ENCODE measurements at regions not wholly inside any gene's neighbourhood (a gene's known extent, or its start where the extent isn't known, plus 50 kb on each side); places are given as distances from the start of the nearest gene placed in this dataset.

- 64 to 68% methylated on average over 4 of the region's 4 CpGs for WGBS, 2 donors
- no peak for DNase-seq
- TF ChIP-seq CTCF (IDR thresholded peaks at IDR 0.05; ENCODE audit: control extremely low read depth, extremely low read depth), result no peak
These were observed 427.9 kb downstream of the PLCL1 start for GRCh38 chr2:198232281-198232680.

DNA sequence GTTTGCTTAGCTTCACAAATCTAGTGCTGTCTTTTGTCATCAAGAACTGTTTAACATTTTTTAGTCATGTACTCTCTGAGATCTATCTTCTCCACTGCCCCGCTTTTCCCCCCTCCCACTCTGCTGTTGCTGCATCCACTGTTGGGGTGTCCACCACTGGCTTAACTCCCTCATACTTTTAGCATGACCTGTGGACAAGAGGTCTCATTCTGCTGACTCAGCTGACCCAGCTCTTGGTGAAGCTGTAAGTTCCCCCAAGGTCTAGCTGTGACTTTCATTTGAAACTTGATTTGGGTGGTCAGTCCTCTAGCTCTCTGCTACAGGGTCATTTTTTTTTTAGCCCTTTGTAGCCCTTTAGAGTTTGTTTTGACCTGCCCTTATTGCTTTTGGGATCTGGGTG, 427.2 kb downstream of the PLCL1 start:
- no peak overlapping the region for H3K4me3 ChIP-seq
- H3K9ac ChIP-seq (ENCODE audit: insufficient read depth in 1 of 2, low read length in 2 of 2), result no peak overlapping the region
- H3K27me3 ChIP-seq (ENCODE audit: control insufficient read depth in 3 of 3, insufficient read depth in 3 of 3, low read length in 2 of 3), result no peaks in the 10 kb centered on the region
- H3K27ac ChIP-seq (ENCODE audit: low read depth in 1 of 2, low read length in 1 of 2), result no peak overlapping the region
- TF ChIP-seq CTCF (IDR thresholded peaks at IDR 0.05; ENCODE audit: control extremely low read depth, extremely low read depth), result no peak
- H3K9me3 ChIP-seq (ENCODE audit: control insufficient read depth in 4 of 4, insufficient read depth in 3 of 4, low read length in 3 of 4), result no peaks in the 10 kb centered on the region
- peaks cover 0 to 4% (median 0%) of the 10 kb centered on the region in 5 donors for H3K4me1 ChIP-seq (ENCODE audit: control insufficient read depth in 5 of 5, insufficient read depth in 5 of 5, low read length in 5 of 5)
- WGBS, 2 donors, result 92 to 95% methylated on average over 1 of the region's 1 CpG
- no peak for DNase-seq
- H3K36me3 ChIP-seq (ENCODE audit: control insufficient read depth in 4 of 4, insufficient read depth in 4 of 4, low read length in 4 of 4), result no peaks in the 10 kb centered on the region
- ATAC-seq (ENCODE audit: insufficient read depth, low FRiP score), result no peak

More at GRCh38 chr2:198232281-198232680, 427.9 kb downstream of the PLCL1 start:
- peaks cover 0 to 4% (median 0%) of the 10 kb centered on the region in 5 donors for H3K4me1 ChIP-seq (ENCODE audit: control insufficient read depth in 5 of 5, insufficient read depth in 5 of 5, low read length in 5 of 5)
- H3K9me3 ChIP-seq (ENCODE audit: control insufficient read depth in 4 of 4, insufficient read depth in 3 of 4, low read length in 3 of 4), result no peaks in the 10 kb centered on the region
- H3K9ac ChIP-seq (ENCODE audit: insufficient read depth in 1 of 2, low read length in 2 of 2), result no peak overlapping the region
- ATAC-seq (ENCODE audit: insufficient read depth, low FRiP score), result no peak
- H3K36me3 ChIP-seq (ENCODE audit: control insufficient read depth in 4 of 4, insufficient read depth in 4 of 4, low read length in 4 of 4), result no peaks in the 10 kb centered on the region
- no peaks in the 10 kb centered on the region for H3K27me3 ChIP-seq (ENCODE audit: control insufficient read depth in 3 of 3, insufficient read depth in 3 of 3, low read length in 2 of 3)
- H3K4me3 ChIP-seq, result no peak overlapping the region
- H3K27ac ChIP-seq (ENCODE audit: low read depth in 1 of 2, low read length in 1 of 2), result no peak overlapping the region

DNA sequence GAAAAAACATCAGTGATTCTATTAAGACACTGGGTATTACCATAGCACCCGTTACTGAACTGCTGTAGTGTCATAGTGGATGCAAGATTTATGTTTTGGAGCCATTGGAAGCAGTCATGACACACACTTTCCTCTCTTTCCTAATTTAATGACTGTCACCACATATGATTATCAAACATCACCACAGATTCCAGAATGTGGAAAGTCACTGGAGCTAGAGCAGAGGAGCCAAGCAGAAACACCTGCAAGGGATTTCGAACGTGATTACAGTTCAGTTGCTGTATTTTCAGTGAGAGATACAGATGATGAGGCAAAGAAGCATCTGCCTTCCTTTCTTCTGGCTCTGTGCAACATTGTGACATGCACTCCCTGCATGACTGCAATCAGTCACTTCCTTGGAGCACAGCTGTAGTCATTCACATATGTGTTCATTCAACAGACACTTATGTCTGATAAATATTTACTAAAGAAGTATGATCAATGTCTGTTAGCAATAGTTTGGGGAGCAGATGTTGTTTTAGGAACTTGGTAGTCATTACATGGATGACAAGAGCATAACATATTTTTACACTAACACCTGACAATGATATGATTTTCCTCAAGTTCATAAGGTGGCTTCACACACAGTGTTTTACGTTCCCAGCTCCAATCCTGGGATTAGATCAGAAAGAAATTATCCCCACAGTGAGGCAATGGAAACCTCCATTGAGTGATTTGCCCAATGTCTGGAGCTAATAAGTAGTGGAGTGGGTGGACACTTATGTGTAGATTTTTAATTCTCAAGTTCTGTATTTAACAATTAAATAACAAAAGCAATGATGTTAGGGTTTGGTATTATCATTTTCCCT, 416.6 kb downstream of the PLCL1 start:
- WGBS, 2 donors, result 63 to 74% methylated on average over 4 of the region's 4 CpGs
- no peak overlapping the region for H3K4me3 ChIP-seq
- H3K4me1 ChIP-seq (ENCODE audit: control insufficient read depth in 5 of 5, insufficient read depth in 5 of 5, low read length in 5 of 5), result peaks cover 0 to 11% (median 0%) of the 10 kb centered on the region in 5 donors
- H3K36me3 ChIP-seq (ENCODE audit: control insufficient read depth in 4 of 4, insufficient read depth in 4 of 4, low read length in 4 of 4), result no peaks in the 10 kb centered on the region
- H3K9me3 ChIP-seq (ENCODE audit: control insufficient read depth in 4 of 4, insufficient read depth in 3 of 4, low read length in 3 of 4), result no peaks in the 10 kb centered on the region
- no peaks in the 10 kb centered on the region for H3K27me3 ChIP-seq (ENCODE audit: control insufficient read depth in 3 of 3, insufficient read depth in 3 of 3, low read length in 2 of 3)
- no peak overlapping the region for H3K27ac ChIP-seq (ENCODE audit: low read depth in 1 of 2, low read length in 1 of 2)
- no peak for TF ChIP-seq CTCF (IDR thresholded peaks at IDR 0.05; ENCODE audit: control extremely low read depth, extremely low read depth)
- peak; percentile 15 to 79 (median 69) for DNase-seq
- H3K9ac ChIP-seq (ENCODE audit: insufficient read depth in 1 of 2, low read length in 2 of 2), result no peak overlapping the region
- ATAC-seq (ENCODE audit: insufficient read depth, low FRiP score), result no peak
